Coronary artery (tissue), 2 donors: ENCODE measurements at regions not wholly inside any gene's neighbourhood (a gene's known extent, or its start where the extent isn't known, plus 50 kb on each side); places are given as distances from the start of the nearest gene placed in this dataset.

Experiments
- DNase-seq: peaks from one replicate; pipeline ENCODE4 v3.0.0-alpha.2; 2017; ENCODE audit warnings: low spot score
- H3K27ac ChIP-seq, 2 donors: fragments of 200-600 bp; sonication (generic); one replicate each; pipeline ENCODE4 v1.5.1; 2016 to 2019
- H3K4me3 ChIP-seq: fragments of 200-600 bp; sonication (generic); 2 replicates; pipeline ENCODE4 v1.5.1; 2016; ENCODE audit warnings: mild to moderate bottlenecking, moderate library complexity
- TF ChIP-seq, protein P1 (sequence below): fragments of 200-600 bp; sonication (generic); IDR thresholded peaks from one replicate; pipeline ENCODE4 v1.5.1; 2019; ENCODE audit warnings: antibody characterized with exemption

DNA sequence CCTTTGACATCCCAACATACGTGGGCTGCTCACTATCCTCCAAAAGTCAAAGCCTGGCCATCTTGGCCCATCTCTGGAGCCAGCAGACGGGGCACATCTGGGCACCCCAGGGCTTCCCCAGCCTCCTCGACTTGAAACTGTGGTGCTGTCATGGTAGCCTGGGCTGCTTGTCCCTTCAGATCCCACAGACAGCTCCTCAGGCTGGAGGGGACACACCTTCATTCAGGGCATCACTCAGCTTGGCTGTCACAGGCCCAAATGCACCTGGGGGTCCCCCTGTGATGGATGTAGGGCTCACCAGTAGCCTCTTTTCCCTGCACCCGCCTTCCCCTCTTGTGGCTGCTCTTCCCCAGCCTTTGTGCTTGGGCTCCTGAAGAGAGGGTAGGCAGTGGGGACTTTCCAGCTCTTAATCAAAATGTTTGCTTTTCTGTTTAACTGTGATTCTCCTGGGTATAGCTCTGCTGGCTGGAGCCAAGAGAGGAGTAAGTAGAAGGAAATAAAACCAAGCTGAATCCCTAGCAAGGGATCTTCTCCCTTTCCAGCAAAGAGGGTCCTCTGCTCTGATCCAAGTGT is 92.3 kb downstream of the GYPC start:
- Histone ChIP-seq H3K27ac (no peak overlapping the region), H3K4me3 (no peak overlapping the region)
- TF ChIP-seq, protein P1, sequence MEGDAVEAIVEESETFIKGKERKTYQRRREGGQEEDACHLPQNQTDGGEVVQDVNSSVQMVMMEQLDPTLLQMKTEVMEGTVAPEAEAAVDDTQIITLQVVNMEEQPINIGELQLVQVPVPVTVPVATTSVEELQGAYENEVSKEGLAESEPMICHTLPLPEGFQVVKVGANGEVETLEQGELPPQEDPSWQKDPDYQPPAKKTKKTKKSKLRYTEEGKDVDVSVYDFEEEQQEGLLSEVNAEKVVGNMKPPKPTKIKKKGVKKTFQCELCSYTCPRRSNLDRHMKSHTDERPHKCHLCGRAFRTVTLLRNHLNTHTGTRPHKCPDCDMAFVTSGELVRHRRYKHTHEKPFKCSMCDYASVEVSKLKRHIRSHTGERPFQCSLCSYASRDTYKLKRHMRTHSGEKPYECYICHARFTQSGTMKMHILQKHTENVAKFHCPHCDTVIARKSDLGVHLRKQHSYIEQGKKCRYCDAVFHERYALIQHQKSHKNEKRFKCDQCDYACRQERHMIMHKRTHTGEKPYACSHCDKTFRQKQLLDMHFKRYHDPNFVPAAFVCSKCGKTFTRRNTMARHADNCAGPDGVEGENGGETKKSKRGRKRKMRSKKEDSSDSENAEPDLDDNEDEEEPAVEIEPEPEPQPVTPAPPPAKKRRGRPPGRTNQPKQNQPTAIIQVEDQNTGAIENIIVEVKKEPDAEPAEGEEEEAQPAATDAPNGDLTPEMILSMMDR, result no peak
- DNase-seq, result no peak

DNA sequence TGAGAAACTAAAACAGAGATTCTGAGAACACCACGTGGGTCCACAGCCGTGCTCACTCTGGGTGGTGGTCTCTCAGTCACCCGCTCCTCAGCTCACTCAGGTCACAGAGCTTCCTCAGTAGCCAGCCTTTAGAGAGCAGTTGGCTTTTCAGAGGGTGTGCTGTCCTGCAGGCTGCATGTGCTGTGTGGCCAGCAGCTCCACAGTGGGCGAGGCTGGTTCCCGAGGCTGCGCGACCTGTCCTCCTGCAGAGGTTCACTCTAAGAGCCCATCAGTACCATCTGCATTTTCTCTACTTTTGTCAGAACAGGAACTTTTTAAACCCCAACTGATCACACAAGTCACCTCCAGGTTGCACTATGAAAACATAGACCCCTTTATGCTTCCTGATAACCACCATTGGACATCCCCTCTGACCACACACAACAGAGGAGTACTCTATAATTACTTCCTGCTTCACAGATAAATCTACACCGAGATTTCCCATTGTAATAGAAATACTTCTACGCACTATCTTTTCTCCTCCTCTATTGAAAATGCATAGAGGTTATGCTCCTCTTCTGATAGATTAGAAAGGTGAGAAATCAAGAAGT is 93.1 kb downstream of the GYPC start:
- H3K4me3 ChIP-seq, result no peak overlapping the region
- no peak for DNase-seq
- TF ChIP-seq, protein P1, result no peak
- no peak overlapping the region for H3K27ac ChIP-seq

DNA sequence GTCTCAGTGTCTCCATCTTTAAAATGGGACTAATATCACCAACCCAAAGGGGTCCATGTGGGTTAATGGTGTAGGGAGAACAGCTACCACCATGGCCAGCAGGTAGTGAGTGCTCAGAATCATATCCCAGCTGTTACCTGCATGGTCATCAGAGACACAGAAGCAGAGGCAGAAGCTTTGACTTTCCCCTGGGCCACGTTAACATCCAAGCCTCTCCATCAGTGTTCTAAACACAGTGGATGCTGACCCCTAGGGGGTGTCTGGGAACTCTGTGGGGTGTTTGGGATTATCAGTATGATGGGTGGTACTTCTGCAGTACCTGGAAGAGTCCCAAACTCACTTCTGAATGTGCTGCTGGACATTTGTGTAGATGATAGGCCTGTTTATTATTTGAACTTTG is 93.6 kb downstream of the GYPC start:
- no peak overlapping the region for H3K4me3 ChIP-seq
- TF ChIP-seq, protein P1, result no peak
- no peak for DNase-seq
- no peak overlapping the region for H3K27ac ChIP-seq

- Histone ChIP-seq H3K4me3 (no peak overlapping the region), H3K27ac (no peak overlapping the region)
- no peak for DNase-seq
- TF ChIP-seq, protein P1, result no peak
Measured at GRCh38 chr2:126750506-126750905, 94.5 kb downstream of the GYPC start.

GRCh38 chr2:126751477-126751876 is 95.5 kb downstream of the GYPC start:
- no peak overlapping the region for H3K4me3 ChIP-seq
- no peak for DNase-seq
- TF ChIP-seq, protein P1, result no peak

DNA sequence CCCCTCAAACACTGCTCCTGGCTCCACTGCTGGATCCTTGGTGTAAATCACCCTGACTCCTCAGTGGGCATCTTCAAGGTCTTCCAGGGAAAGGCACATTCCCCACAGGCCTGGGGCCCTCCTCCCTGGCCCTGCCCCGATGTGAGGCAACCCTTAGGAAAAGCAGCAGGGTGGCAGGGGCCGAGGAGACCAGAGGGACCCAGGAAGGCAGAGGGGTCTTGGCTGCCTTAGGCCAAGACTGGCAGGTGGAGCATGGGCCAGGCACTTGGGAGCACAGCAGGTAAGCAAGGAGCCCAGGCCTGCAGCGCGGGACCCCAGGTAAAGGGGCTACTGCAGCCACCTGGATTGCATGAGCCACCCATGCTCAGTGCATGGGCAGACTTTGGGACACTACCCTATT is 96.9 kb downstream of the GYPC start:
- DNase-seq, result no peak
- H3K4me3 ChIP-seq, result no peak overlapping the region
- TF ChIP-seq, protein P1, result no peak
- H3K27ac ChIP-seq, result no peak overlapping the region

More at GRCh38 chr2:126751477-126751876, 95.5 kb downstream of the GYPC start:
- H3K27ac ChIP-seq, result no peak overlapping the region

GRCh38 chr2:126753501-126754212 is 97.7 kb downstream of the GYPC start:
- TF ChIP-seq, protein P1, result no peak
- Histone ChIP-seq H3K4me3 (no peak overlapping the region), H3K27ac (no peak overlapping the region)
- no peak for DNase-seq
